Fibroblast of skin of right quadriceps (primary cell): ENCODE measurements at regions not wholly inside any gene's neighbourhood (a gene's known extent, or its start where the extent isn't known, plus 50 kb on each side); places are given as distances from the start of the nearest gene placed in this dataset.

Experiments
- DNase-seq: peaks from one replicate; pipeline ENCODE4 v3.0.0-alpha.2; 2013

DNA sequence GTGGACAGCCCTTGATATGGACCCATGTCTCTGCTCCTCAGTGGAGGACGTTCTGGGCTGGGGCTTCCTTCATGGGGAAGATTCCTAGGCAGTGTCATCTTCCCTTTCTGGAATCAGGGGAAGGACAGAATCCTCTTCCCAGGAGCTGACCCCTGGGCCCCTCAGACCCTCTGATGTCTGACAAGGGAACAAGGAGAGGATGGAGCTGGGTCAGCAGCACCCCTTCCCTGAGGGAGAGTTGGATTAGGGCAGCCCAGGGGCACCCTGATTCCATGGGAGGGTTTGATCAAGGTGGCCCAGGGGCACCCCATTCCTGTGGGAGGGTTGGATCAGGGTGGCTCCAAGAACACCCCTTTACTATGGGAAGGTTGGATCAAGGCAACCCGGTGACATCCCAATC, 86.5 kb downstream of the ACKR3 start:
- no peak for DNase-seq

DNA sequence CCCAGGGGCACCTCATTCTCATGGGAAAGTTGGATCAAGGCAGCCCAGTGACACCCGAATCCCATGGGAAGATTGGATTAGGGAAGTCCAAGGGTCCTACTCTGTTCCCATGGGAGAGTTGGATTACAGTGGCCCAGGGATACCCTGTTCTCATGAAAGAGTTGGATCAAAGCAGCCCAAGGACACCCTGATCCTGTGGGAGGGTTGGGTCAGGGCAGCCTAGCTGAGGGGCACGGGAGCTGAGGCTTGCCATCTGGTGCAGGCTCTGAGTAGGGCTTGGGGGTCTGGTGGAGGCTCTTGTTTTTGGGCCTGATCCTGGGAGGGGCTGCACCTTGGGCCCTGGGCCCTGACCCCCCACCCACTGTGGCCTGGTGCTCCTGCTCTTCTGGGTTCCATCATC, 87.1 kb downstream of the ACKR3 start:
- DNase-seq: no peak

GRCh38 chr2:236657215-236657614, 87.6 kb downstream of the ACKR3 start:
- DNase-seq: no peak

DNA sequence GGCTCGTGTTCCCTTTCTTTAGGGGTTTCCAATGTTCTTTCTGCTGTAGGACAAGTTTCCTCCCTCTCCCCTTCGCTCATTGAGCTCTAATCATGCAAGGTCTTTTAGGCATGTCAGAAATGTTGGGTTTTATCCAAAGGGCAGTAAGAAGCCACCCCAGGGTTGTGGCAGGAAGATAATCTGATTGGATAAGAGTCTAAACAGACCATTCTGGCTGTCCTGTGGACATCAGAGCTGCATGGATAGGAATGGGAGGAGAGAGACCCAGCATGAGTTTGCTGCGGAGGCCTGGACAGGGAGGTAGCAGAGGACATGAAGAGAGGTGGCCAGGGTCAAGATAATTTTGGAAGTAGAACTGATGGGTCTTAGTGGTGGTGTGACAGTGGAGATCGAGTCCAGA, 88.2 kb downstream of the ACKR3 start:
- peak; percentile 27 for DNase-seq

GRCh38 chr2:236658974-236659757, 89.5 kb downstream of the ACKR3 start:
- no peak for DNase-seq

GRCh38 chr2:236659758-236660150, 90.1 kb downstream of the ACKR3 start:
- peak; percentile 71 for DNase-seq

DNA sequence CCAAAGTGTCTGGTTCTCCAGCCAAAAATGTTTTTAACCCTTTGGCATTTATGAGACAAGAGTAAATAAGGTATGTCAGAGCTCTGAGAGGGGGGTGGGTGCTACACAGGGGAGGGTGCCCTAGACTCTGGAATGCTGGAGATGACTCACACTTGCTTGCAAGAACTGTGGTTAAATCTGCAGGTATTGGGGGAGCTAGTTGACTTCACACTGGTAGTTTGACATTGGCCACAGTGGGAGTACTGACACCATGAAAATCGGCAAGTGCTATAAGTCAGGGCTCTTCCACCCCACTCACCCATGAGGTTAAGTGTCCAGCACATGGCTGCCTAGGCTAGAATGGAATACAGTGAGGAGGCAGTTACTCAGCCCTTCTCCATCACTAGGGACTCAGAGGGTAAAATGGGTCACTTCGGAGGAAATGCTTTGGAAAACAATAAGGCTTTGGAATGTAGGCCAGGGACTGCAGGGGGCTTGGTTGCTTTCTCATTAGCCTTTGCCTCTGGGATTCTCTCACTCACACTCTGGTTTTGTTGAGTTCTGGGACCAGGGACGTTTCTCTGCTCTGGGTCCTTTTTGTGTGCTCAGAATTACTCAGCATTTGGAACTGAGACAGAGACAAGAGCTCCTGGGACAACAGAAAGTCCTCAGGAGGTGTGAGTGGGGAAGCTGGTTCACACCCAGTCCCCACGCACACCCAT, 91.6 kb downstream of the ACKR3 start:
- DNase-seq: peak; percentile 82

DNA sequence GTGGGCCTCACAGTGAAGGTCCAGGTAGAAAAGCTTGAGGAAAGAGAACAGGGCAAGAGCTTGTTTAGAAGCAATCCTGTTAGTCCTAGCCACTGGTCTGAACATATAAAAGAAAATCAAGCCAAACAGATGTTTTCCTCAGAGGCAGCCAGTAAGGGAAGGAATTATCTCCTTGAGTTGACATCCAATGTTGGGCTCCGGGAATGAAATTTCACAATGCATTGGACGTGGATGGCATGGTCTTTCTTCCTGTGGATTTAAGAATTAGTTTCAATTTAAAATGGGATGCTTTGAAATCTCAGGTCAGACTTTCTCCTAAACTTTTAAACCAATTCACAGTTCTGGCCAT, 92.1 kb downstream of the ACKR3 start:
- peak; percentile 27 for DNase-seq

DNA sequence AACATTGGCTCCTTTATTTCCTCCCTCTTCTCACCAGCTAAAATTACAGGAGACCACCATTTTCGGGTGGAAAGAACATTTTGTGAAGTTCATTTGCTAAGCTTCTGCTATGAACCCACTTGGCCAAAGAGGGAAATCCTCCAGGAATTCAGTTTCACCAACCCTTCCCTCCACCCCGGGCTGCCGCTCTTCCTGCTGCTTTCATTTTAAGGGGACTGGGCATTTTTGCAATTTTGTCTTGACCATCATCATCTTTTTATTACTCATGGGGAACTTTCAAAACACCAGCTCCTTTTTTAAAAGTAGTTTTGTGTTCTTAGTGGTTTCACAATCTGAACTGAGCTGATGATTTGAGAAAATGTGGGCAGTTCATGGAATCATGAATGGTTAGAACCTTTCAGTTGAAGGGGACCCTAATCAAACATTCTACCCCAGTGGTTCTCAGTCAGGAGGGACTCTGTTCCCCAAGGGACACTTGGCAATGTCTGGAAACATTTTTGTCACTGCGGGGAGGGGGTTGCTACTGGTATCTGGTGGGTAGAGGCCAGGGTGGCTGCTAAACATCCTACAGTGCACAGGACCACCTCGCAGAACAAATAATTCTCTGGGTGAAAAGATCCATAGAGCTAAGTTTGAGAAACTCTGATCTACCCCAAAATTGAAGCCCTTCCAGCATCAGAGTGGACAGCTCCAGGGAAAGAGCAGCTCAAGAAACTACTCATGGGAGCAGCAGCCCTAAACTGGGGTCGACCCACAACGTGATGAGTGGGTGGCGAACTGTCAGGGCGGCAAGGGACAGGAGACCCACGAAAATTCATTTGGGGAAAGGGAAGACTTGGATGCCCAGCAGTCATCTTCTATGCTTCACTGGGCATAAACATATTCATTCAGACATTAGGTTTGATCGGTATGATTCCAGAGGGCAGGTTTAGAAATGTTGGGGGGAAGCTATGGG, 92.9 kb downstream of the ACKR3 start:
- peak; percentile 35 for DNase-seq

DNA sequence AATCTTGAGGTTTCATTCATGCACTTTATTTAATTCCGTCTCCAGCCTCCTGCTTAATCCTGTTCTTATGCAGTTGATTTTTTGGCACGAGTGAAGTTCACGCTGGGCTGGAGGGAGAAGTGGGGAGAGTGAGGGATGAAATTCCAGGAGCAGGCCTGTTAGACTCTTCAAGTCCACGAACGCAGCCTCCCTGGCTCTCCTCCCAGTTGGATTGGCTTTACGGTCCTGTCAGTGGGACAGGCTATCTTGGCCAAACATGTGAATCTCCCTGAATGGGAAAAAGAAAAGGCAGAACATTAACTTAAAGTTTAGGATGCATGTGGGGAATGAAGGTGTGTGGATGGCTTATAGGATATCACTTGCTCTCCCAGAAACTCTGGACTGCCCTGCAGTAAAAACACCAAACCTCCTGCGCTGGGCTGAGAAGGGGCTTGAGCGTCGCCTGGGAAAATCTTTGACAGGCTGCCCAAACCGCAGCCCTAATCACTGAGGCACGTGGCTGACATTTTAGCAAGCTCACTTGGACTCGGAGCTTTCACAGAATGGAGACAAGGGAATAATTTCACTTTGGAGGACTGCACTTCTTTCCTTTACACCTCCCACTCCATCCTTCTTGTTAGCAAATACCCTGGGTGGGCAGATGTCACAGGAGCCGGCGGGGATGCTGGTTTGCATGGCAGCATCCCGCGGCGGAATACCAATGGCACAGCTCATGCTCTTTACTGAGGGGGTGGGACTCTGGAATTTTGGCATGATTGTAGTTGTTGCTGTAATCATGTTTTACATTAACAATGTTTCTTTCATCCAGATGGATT, 93.9 kb downstream of the ACKR3 start:
- DNase-seq: peak; percentile 89

GRCh38 chr2:236664136-236664535, 94.5 kb downstream of the ACKR3 start:
- DNase-seq: no peak

DNA sequence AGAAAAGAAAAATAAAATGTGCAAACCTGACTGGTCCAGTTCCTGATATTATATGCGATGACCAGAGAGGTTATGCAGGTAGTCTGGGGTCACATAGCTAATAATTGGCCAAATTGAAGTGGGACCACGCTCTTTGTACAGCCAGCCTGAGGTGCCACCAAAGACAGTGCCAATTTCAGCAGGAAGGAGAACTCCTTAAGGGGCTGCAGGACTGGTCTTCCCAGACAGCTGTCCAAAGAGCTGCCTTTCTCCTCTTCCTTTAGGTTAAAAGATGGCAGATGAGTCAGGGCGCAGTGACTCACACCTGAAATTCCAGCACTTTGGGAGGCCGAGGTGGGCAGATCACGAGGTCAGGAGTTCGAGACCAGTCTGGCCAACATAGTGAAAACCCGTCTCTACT, 95.5 kb downstream of the ACKR3 start:
- DNase-seq: no peak

DNA sequence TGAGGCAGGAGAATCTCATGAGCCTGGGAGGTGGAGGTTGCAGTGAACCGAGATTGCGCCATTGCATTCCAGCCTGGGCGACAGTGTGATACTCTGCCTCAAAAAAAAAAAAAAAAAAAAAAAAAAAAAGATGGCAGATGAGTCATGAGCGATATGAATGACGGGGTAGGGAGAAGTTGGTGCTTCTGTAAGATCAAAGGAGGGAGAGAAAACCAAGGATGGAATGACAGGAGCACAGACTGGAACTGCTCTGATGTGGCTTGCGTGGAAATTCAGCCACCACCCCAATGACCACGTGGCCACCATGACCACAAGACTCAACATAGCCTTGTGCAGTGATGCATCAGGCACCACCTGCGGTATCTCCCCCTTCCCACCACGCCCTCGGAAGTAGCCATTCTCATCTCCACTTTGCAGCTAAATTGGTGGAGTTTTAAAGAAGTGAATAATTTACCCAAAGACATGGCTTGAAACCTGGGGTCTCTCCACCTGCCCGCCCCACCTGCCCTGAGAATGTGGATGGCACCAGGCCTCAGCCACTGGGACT, 96.0 kb downstream of the ACKR3 start:
- peak; percentile 53 for DNase-seq

DNA sequence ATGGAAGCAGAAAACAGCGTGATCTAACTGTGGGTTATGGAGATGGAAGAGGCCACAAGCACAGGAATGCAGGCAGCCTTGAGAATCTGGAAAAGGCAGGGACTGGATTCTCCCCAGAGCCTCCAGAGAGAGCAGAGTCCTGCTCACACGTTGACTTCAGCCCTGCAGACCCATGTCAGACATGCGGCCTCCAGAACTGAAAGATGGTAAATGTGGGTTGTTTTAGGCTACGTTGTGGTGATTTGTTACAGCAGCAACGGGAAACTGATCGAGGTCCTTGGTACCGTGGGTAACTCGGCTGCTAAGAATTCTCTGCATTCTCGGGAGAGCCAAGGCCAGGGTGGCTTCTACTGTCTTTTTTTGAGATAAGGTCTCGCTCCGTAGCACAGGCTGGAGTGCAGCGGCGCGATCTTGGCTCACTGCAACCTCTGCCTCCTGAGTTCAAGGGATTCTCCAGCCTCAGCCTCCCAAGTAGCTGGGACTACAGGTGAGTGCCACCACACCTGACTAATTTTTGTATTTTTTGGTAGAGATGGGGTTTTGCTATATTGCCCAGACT, 97.1 kb downstream of the ACKR3 start:
- no peak for DNase-seq

- no peak for DNase-seq
These were observed 97.9 kb downstream of the ACKR3 start for GRCh38 chr2:236667526-236667925.

DNA sequence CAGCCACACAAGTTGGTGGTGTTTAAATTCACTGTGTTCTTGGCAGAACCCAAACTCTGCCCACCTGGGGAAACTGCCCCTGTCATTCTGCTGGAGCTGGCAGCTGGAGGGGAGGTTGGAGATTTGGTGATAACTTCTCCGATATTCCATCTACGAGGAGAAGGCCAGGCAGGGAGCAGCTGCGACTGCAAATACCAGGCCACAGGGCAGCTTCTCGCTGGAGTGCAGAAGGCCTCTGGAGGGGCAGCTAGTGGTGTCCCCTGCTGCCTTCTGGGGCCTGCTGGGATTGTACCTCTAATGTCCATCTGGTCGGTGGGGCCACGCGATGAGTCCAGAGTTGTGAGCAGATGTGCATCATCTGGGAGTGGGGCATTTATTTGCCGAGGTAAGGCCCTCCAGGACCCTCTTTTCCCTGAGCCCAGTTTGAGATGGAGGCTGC, 98.9 kb downstream of the ACKR3 start:
- no peak for DNase-seq

GRCh38 chr2:236670235-236670620, 100.6 kb downstream of the ACKR3 start:
- DNase-seq: no peak

DNA sequence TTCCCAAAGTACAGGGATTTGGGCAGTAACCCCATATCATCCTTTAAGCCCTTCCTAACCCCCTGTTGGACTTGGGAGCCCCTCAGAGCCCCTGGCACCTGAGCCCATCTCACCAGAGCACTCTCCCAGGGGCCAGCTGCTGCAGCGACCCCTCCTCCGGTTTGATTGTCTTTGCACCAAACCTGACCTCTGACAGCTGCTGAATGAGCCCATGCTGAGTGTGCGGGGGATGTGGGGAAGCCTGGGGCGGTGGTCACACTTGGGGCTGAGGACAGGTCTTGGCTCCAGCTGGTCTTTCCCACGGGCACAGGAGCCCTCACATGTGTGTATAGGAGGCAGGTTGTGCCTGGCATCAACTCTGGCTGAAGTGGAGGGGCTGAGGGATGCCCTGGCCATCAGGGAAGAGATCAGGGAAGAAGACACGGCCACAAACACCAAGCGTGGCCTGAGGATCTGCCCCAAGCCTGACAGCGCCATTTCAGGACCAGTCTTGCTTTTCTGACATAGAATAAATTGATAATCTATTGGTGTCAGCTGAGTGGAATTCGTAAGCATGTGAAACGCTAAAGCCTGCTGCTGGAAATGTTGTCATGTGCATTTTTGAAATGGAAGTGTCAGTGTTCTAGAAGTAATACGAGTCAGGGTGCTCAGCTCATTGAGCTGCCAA, 102.4 kb downstream of the ACKR3 start:
- DNase-seq: no peak

- DNase-seq: no peak
These were observed 103.0 kb downstream of the ACKR3 start for GRCh38 chr2:236672606-236673005.

GRCh38 chr2:236673126-236673822, 103.6 kb downstream of the ACKR3 start:
- DNase-seq: no peak

GRCh38 chr2:236673823-236674185, 104.2 kb downstream of the ACKR3 start:
- DNase-seq: no peak
